CD14-positive monocyte (primary cell): ENCODE measurements at regions not wholly inside any gene's neighbourhood (a gene's known extent, or its start where the extent isn't known, plus 50 kb on each side); places are given as distances from the start of the nearest gene placed in this dataset.

Experiments
- DNase-seq, 3 donors: peaks; one replicate each; pipeline ENCODE4 v3.0.0-alpha.2; 2011 to 2022
- H2AFZ ChIP-seq: 2 replicates; pipeline ENCODE4 v1.6.0; 2012; ENCODE audit warnings: mild to moderate bottlenecking, low read depth, low read length, inconsistent platforms; ENCODE audit not compliant: insufficient read depth, poor library complexity, severe bottlenecking
- H3K27ac ChIP-seq, 2 donors: 1 replicate in 1 of 2; 2 replicates in 1 of 2; pipeline ENCODE4 v1.5.1; 2012 to 2013; ENCODE audit warnings: low read length in 2 of 2, control low read depth in 1 of 2, inconsistent platforms in 1 of 2, low read depth in 1 of 2, mild to moderate bottlenecking in 1 of 2
- H3K27me3 ChIP-seq, 2 donors: one replicate each; pipeline versions ENCODE4 v1.6.0 to v1.6.1; 2011 to 2013; ENCODE audit warnings: low read length in 2 of 2; ENCODE audit not compliant: control insufficient read depth in 2 of 2, insufficient read depth in 2 of 2
- H3K36me3 ChIP-seq, 2 donors: replicated peaks in 1 of 2; 1 replicate in 1 of 2; 2 replicates in 1 of 2; pipeline versions ENCODE4 v1.5.1 to v1.6.1; 2012 to 2013; ENCODE audit warnings: low read length in 2 of 2, control low read depth in 1 of 2, inconsistent platforms in 1 of 2, mild to moderate bottlenecking in 1 of 2; ENCODE audit not compliant: insufficient read depth in 2 of 2, control insufficient read depth in 1 of 2
- H3K4me1 ChIP-seq, 2 donors: 1 replicate in 1 of 2; 2 replicates in 1 of 2; pipeline versions ENCODE4 v1.5.1 to v1.6.1; 2012 to 2013; ENCODE audit warnings: low read length in 2 of 2, control low read depth in 1 of 2, inconsistent platforms in 1 of 2, mild to moderate bottlenecking in 1 of 2, moderate library complexity in 1 of 2; ENCODE audit not compliant: insufficient read depth in 2 of 2, control insufficient read depth in 1 of 2
- H3K4me2 ChIP-seq: replicated peaks from 2 replicates; pipeline ENCODE3; 2012; ENCODE audit warnings: low read length, moderate library complexity, mild to moderate bottlenecking; ENCODE audit not compliant: poor library complexity, severe bottlenecking; ENCODE audit errors: extremely low read depth
- H3K4me3 ChIP-seq, 3 experiments: fragments of 200-600 bp in 1 of 3; sonication (generic) in 1 of 3; replicated peaks in 1 of 3; 1 replicate in 2 of 3; 2 replicates in 1 of 3; pipeline ENCODE4 v1.5.1; 2011 to 2013; ENCODE audit warnings: low read length in 3 of 3, mild to moderate bottlenecking in 3 of 3, control low read depth in 2 of 3, low read depth in 2 of 3, inconsistent platforms in 1 of 3, moderate library complexity in 1 of 3
- H3K79me2 ChIP-seq: 2 replicates; pipeline ENCODE4 v1.6.0; 2012; ENCODE audit warnings: mild to moderate bottlenecking, control low read depth, inconsistent platforms, low read length, moderate library complexity; ENCODE audit not compliant: insufficient read depth
- H3K9ac ChIP-seq: 2 replicates; pipeline ENCODE4 v1.6.0; 2017; ENCODE audit warnings: low read length, mild to moderate bottlenecking; ENCODE audit not compliant: insufficient read depth, poor library complexity, severe bottlenecking
- H3K9me3 ChIP-seq, 2 donors: replicated peaks in 1 of 2; 1 replicate in 1 of 2; 2 replicates in 1 of 2; pipeline versions ENCODE4 v1.5.1 to v1.6.1; 2012 to 2013; ENCODE audit warnings: low read length in 2 of 2, control low read depth in 1 of 2; ENCODE audit not compliant: control insufficient read depth in 1 of 2, insufficient read depth in 1 of 2
- H4K20me1 ChIP-seq: 2 replicates; pipeline ENCODE4 v1.6.0; 2012; ENCODE audit warnings: mild to moderate bottlenecking, low read length, control low read depth, moderate library complexity; ENCODE audit not compliant: insufficient read depth
- H3K27ac Mint-ChIP-seq, 7 donors: one replicate each; pipeline ENCODE4 v1.8.0; 2020; ENCODE audit warnings: mild to moderate bottlenecking in 7 of 7, mixed read lengths in 7 of 7, moderate library complexity in 6 of 7, inconsistent platforms in 2 of 7
- H3K27me3 Mint-ChIP-seq, 3 donors: one replicate each; pipeline ENCODE4 v1.8.0; 2021 to 2022; ENCODE audit warnings: low read depth in 3 of 3, mild to moderate bottlenecking in 3 of 3, mixed read lengths in 3 of 3, moderate library complexity in 3 of 3, inconsistent platforms in 1 of 3
- H3K36me3 Mint-ChIP-seq, 2 donors: one replicate each; pipeline ENCODE4 v1.8.0; 2020; ENCODE audit warnings: mixed read lengths in 2 of 2, inconsistent platforms in 1 of 2, mild to moderate bottlenecking in 1 of 2
- H3K4me1 Mint-ChIP-seq: one replicate; pipeline ENCODE4 v1.8.0; 2020; ENCODE audit warnings: mild to moderate bottlenecking, mixed read lengths
- H3K4me3 Mint-ChIP-seq, 2 donors: one replicate each; pipeline ENCODE4 v1.8.0; 2020; ENCODE audit warnings: mild to moderate bottlenecking in 2 of 2, mixed read lengths in 2 of 2, moderate library complexity in 1 of 2
- H3K9me3 Mint-ChIP-seq, 7 donors: one replicate each; pipeline ENCODE4 v1.8.0; 2020 to 2022; ENCODE audit warnings: mixed read lengths in 7 of 7, mild to moderate bottlenecking in 6 of 7, moderate library complexity in 6 of 7, inconsistent platforms in 2 of 7
- WGBS: methylation state at CpG from one replicate; pipeline ENCODE4 v1.1.5; 2013; ENCODE audit warnings: missing lambda C conversion rate; ENCODE audit not compliant: insufficient coverage; 5-methylcytosine and 5-hydroxymethylcytosine counted together
- intact Hi-C, 2 donors: fragments of 100-400 bp; cut with micrococcal nuclease; formaldehyde crosslinking; loops; one replicate each; pipeline versions ENCODE4 v1.15.0 to v1.15.1; 2023
- TF ChIP-seq, protein P1 (sequence below): fragments of 200-600 bp; IDR thresholded peaks from one replicate; pipeline ENCODE4 v1.8.0; 2022; ENCODE audit warnings: antibody characterized with exemption, mild to moderate bottlenecking

DNA sequence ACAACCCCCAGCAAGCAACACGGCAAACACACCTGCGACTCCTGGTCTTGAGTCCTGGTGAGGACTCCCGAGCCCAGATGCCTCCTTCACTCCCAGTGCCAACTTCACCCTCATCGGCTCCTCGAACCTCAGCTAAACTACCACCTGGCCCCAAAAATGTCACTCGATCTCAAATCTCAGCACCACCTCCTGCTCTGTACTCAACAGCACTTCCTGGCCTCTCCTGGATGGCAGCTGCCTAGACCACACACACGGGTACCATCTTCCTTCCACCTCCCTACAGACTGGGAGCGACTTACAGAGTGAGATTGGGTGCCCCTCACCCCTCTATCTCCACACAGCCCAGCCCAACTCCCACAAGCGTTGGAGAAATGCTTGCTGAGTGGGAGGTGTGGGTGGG lies 123.9 kb upstream of the MGMT start:
- H4K20me1 ChIP-seq: no peaks in the 10 kb centered on the region
- H3K27me3 ChIP-seq: no peaks in the 10 kb centered on the region
- intact Hi-C loops: no loop called here
- Mint-ChIP-seq H3K27ac (no peak overlapping the region), H3K4me1 (no peaks in the 10 kb centered on the region), H3K4me3 (no peak overlapping the region), H3K9me3 (no peaks in the 10 kb centered on the region), H3K36me3 (no peaks in the 10 kb centered on the region), H3K27me3 (peaks cover 2 to 6% (median 4%) of the 10 kb centered on the region in 3 donors)
- H3K79me2 ChIP-seq: no peaks in the 10 kb centered on the region
- H3K9ac ChIP-seq: no peak overlapping the region
- no peaks in the 10 kb centered on the region for H3K4me1 ChIP-seq
- no peak overlapping the region for H3K4me2 ChIP-seq
- WGBS: 91% methylated on average over 6 of the region's 9 CpGs
- no peaks in the 10 kb centered on the region for H3K36me3 ChIP-seq
- no peak for DNase-seq
- TF ChIP-seq, protein P1, sequence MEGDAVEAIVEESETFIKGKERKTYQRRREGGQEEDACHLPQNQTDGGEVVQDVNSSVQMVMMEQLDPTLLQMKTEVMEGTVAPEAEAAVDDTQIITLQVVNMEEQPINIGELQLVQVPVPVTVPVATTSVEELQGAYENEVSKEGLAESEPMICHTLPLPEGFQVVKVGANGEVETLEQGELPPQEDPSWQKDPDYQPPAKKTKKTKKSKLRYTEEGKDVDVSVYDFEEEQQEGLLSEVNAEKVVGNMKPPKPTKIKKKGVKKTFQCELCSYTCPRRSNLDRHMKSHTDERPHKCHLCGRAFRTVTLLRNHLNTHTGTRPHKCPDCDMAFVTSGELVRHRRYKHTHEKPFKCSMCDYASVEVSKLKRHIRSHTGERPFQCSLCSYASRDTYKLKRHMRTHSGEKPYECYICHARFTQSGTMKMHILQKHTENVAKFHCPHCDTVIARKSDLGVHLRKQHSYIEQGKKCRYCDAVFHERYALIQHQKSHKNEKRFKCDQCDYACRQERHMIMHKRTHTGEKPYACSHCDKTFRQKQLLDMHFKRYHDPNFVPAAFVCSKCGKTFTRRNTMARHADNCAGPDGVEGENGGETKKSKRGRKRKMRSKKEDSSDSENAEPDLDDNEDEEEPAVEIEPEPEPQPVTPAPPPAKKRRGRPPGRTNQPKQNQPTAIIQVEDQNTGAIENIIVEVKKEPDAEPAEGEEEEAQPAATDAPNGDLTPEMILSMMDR: no peak
- H3K9me3 ChIP-seq: no peaks in the 10 kb centered on the region
- H2AFZ ChIP-seq: no peak overlapping the region
- H3K27ac ChIP-seq: no peak overlapping the region
- H3K4me3 ChIP-seq: no peak overlapping the region

DNA sequence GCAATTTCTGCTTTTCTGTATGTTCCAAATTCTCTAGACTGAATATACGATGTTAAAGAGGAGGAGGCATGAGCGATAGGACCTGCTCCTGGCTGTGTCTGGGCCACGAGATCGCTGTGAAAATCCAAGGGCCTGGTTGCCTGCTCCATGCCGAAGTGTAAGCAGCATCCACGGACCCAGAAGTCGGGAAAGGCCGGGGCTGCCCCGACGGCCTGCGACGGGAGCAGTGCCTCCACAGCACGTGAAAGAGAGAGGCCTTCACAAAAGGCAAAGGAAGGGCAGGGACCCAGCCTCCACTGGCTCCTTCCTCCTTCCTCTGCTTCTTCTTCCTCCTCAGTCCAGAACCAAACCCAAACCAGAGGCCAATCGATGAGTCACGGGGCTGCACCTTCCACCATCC lies 122.9 kb upstream of the MGMT start:
- DNase-seq: no peak
- no peaks in the 10 kb centered on the region for H3K4me1 Mint-ChIP-seq
- 94% methylated on average over 13 of the region's 15 CpGs for WGBS
- H3K27ac ChIP-seq: no peak overlapping the region
- no peaks in the 10 kb centered on the region for H3K9me3 Mint-ChIP-seq
- H3K27ac Mint-ChIP-seq: no peak overlapping the region
- H3K27me3 Mint-ChIP-seq: peaks cover 2 to 6% (median 4%) of the 10 kb centered on the region in 3 donors
- TF ChIP-seq, protein P1: no peak
- H3K9me3 ChIP-seq: no peaks in the 10 kb centered on the region
- H3K4me3 ChIP-seq: no peak overlapping the region
- no peaks in the 10 kb centered on the region for H4K20me1 ChIP-seq
- no peak overlapping the region for H3K9ac ChIP-seq
- no peaks in the 10 kb centered on the region for H3K27me3 ChIP-seq
- H3K4me1 ChIP-seq: no peaks in the 10 kb centered on the region
- no peak overlapping the region for H2AFZ ChIP-seq
- no peak overlapping the region for H3K4me3 Mint-ChIP-seq
- no peaks in the 10 kb centered on the region for H3K79me2 ChIP-seq
- intact Hi-C loops: no loop called here
- no peaks in the 10 kb centered on the region for H3K36me3 Mint-ChIP-seq
- no peaks in the 10 kb centered on the region for H3K36me3 ChIP-seq
- H3K4me2 ChIP-seq: no peak overlapping the region
